ENCODE measurements at regions not wholly inside any gene's neighbourhood (a gene's known extent, or its start where the extent isn't known, plus 50 kb on each side); places are given as distances from the start of the nearest gene placed in this dataset.

DNA sequence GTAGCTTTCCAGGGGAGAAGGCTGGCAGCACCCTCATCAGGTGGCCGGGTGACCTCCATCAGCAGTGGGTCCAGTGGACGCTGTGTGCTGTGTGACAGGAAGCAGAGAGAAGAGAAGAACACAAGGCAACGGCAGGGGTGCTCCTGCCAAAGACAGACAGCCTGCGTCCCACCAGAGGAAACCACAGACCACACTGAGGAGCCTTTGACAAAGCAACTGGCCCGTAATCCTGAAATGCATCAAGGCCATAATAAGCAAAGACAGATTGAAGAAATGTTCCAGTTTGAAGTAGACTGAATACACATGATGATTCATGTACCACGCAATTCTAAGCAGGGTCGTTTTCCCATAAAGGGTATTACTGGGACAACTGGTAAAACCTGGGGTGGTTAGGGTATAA lies 172.4 kb downstream of the FBXO15 start:
- Histone ChIP-seq H3K9me3 (ENCODE audit: control insufficient read depth in 1 of 2, insufficient read depth in 1 of 2, low read depth in 1 of 2, low read length in 2 of 2) (no peaks in the 10 kb centered on the region), H3K4me1 (ENCODE audit: control insufficient read depth in 1 of 2, insufficient read depth in 2 of 2, low read length in 2 of 2) (no peaks in the 10 kb centered on the region), H3K4me3 (replicated peaks in 1 of 2; ENCODE audit: low read depth in 1 of 2, low read length in 2 of 2) (no peak overlapping the region), H3K9ac (ENCODE audit: low read length) (no peak overlapping the region), H3K79me2 (ENCODE audit: insufficient read depth, low read length) (no peaks in the 10 kb centered on the region), H3K4me2 (ENCODE audit: low read length) (no peak overlapping the region), H3K27ac (ENCODE audit: low read depth, low read length) (no peak overlapping the region), H4K20me1 (ENCODE audit: insufficient read depth) (no peaks in the 10 kb centered on the region), H2AFZ (ENCODE audit: low read depth, low read length, poor library complexity, severe bottlenecking) (no peak overlapping the region), H3K36me3 (ENCODE audit: control insufficient read depth in 1 of 2, insufficient read depth in 2 of 2, low read length in 2 of 2) (no peaks in the 10 kb centered on the region), H3K9me2 (ENCODE audit: insufficient read depth) (no peaks in the 10 kb centered on the region), H3K27me3 (ENCODE audit: insufficient read depth, low read length) (no peaks in the 10 kb centered on the region)
- ATAC-seq (no peak), DNase-seq (ENCODE audit: low read depth, low spot score) (no peak)
- ChIA-PET CTCF (no interaction called here), RAD21 (ENCODE audit: low non-redundant PET in 1 of 2, low total read pairs in 2 of 2, uncharacterized antibody in 2 of 2, unreplicated experiment in 2 of 2) (no interaction called here), POLR2A (no interaction called here)
- intact Hi-C loops (cut with micrococcal nuclease) = no loop called here
- TF ChIP-seq, protein P1, sequence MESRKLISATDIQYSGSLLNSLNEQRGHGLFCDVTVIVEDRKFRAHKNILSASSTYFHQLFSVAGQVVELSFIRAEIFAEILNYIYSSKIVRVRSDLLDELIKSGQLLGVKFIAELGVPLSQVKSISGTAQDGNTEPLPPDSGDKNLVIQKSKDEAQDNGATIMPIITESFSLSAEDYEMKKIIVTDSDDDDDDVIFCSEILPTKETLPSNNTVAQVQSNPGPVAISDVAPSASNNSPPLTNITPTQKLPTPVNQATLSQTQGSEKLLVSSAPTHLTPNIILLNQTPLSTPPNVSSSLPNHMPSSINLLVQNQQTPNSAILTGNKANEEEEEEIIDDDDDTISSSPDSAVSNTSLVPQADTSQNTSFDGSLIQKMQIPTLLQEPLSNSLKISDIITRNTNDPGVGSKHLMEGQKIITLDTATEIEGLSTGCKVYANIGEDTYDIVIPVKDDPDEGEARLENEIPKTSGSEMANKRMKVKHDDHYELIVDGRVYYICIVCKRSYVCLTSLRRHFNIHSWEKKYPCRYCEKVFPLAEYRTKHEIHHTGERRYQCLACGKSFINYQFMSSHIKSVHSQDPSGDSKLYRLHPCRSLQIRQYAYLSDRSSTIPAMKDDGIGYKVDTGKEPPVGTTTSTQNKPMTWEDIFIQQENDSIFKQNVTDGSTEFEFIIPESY (IDR thresholded peaks at IDR 0.05; ENCODE audit: extremely low read depth, insufficient replicate concordance, low read length) = no peak
- no peak for TF ChIP-seq RAD21 (IDR thresholded peaks at IDR 0.05; ENCODE audit: low read depth)
- BruUV-seq (replicated peaks) = no TSS peak

DNA sequence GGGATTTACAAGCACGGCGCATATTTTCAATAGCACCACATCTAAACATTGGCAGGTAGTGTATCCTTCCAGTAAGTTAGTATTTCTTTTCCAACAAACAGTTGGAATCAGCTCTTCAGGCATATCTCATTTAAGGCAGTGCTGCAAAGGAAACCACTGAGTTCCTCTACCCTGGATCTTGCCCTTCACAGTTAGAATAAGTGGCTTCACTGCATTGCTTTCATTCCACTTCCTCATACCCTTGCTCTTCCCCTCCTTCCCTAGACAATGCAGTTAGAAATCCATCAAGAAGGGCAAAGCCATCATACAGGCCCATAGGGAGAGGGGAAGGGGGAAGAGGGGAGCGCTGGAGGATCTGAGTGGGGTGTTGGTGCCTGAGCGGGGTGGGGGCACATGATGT lies 173.7 kb downstream of the FBXO15 start:
- no TSS peak for BruUV-seq (replicated peaks)
- POLR2A ChIA-PET = no interaction called here
- ATAC-seq = no peak

More for the DNA sequence above, 173.7 kb downstream of the FBXO15 start:
- Histone ChIP-seq H3K4me3 (replicated peaks in 1 of 2; ENCODE audit: low read depth in 1 of 2, low read length in 2 of 2) (no peak overlapping the region), H2AFZ (ENCODE audit: low read depth, low read length, poor library complexity, severe bottlenecking) (no peak overlapping the region), H3K9me3 (ENCODE audit: control insufficient read depth in 1 of 2, insufficient read depth in 1 of 2, low read depth in 1 of 2, low read length in 2 of 2) (no peaks in the 10 kb centered on the region), H3K27ac (ENCODE audit: low read depth, low read length) (no peak overlapping the region), H4K20me1 (ENCODE audit: insufficient read depth) (no peaks in the 10 kb centered on the region), H3K27me3 (ENCODE audit: insufficient read depth, low read length) (no peaks in the 10 kb centered on the region), H3K79me2 (ENCODE audit: insufficient read depth, low read length) (no peaks in the 10 kb centered on the region), H3K4me2 (ENCODE audit: low read length) (no peak overlapping the region), H3K9me2 (ENCODE audit: insufficient read depth) (no peaks in the 10 kb centered on the region), H3K36me3 (ENCODE audit: control insufficient read depth in 1 of 2, insufficient read depth in 2 of 2, low read length in 2 of 2) (no peaks in the 10 kb centered on the region), H3K9ac (ENCODE audit: low read length) (no peak overlapping the region), H3K4me1 (ENCODE audit: control insufficient read depth in 1 of 2, insufficient read depth in 2 of 2, low read length in 2 of 2) (no peaks in the 10 kb centered on the region)
- CTCF ChIA-PET = no interaction called here
- no peak for DNase-seq (ENCODE audit: low read depth, low spot score)
- RAD21 ChIA-PET (ENCODE audit: low non-redundant PET in 1 of 2, low total read pairs in 2 of 2, uncharacterized antibody in 2 of 2, unreplicated experiment in 2 of 2) = no interaction called here
- intact Hi-C loops (cut with micrococcal nuclease) = no loop called here
- TF ChIP-seq EZH2 (IDR thresholded peaks at IDR 0.05) (no peak), ELF1 (IDR thresholded peaks at IDR 0.05; ENCODE audit: borderline replicate concordance, low read depth) (no peak), RAD21 (IDR thresholded peaks at IDR 0.05; ENCODE audit: low read depth) (no peak), SIN3A (IDR thresholded peaks at IDR 0.05; ENCODE audit: low read depth) (no peak), SP1 (IDR thresholded peaks at IDR 0.05; ENCODE audit: low read depth) (no peak), EGR1 (IDR thresholded peaks at IDR 0.05; ENCODE audit: low read depth) (no peak)
- TF ChIP-seq, protein P1 (IDR thresholded peaks at IDR 0.05; ENCODE audit: extremely low read depth, insufficient replicate concordance, low read length) = no peak
